ENCODE measurements at regions not wholly inside any gene's neighbourhood (a gene's known extent, or its start where the extent isn't known, plus 50 kb on each side); places are given as distances from the start of the nearest gene placed in this dataset.

- DNase-seq (ENCODE audit: low read depth, low spot score), result no peak
- no peak overlapping the region for H3K4me3 Mint-ChIP-seq
- no peak overlapping the region for H3K27ac Mint-ChIP-seq (ENCODE audit: unreplicated experiment)
- H3K36me3 Mint-ChIP-seq (ENCODE audit: low read depth), result no peaks in the 10 kb centered on the region
- no peaks in the 10 kb centered on the region for H3K9me3 Mint-ChIP-seq
- TF ChIP-seq CTCF (conservative IDR thresholded peaks at IDR 0.05), result no peak
- no peaks in the 10 kb centered on the region for H3K27me3 Mint-ChIP-seq (ENCODE audit: low read depth)
- peaks cover 5% of the 10 kb centered on the region for H3K4me1 Mint-ChIP-seq
These were observed 209.8 kb downstream of the POU4F1 start for GRCh38 chr13:78393286-78394142.

- H3K4me1 Mint-ChIP-seq, result no peaks in the 10 kb centered on the region
- no peak overlapping the region for H3K27ac Mint-ChIP-seq (ENCODE audit: unreplicated experiment)
- no peak for DNase-seq (ENCODE audit: low read depth, low spot score)
- H3K9me3 Mint-ChIP-seq, result no peaks in the 10 kb centered on the region
- no peaks in the 10 kb centered on the region for H3K36me3 Mint-ChIP-seq (ENCODE audit: low read depth)
- no peaks in the 10 kb centered on the region for H3K27me3 Mint-ChIP-seq (ENCODE audit: low read depth)
- no peak for TF ChIP-seq CTCF (conservative IDR thresholded peaks at IDR 0.05)
- H3K4me3 Mint-ChIP-seq, result no peak overlapping the region
These were observed 219.5 kb downstream of the POU4F1 start for GRCh38 chr13:78383899-78384298.

- Mint-ChIP-seq H3K27ac (ENCODE audit: unreplicated experiment) (no peak overlapping the region), H3K27me3 (ENCODE audit: low read depth) (no peaks in the 10 kb centered on the region), H3K36me3 (ENCODE audit: low read depth) (no peaks in the 10 kb centered on the region), H3K4me3 (no peak overlapping the region), H3K4me1 (no peaks in the 10 kb centered on the region), H3K9me3 (no peaks in the 10 kb centered on the region)
- no peak for DNase-seq (ENCODE audit: low read depth, low spot score)
- TF ChIP-seq CTCF (conservative IDR thresholded peaks at IDR 0.05), result no peak
These were observed 220.3 kb downstream of the POU4F1 start for GRCh38 chr13:78383071-78383484.

- Mint-ChIP-seq H3K27ac (ENCODE audit: unreplicated experiment) (no peak overlapping the region), H3K27me3 (ENCODE audit: low read depth) (no peaks in the 10 kb centered on the region), H3K36me3 (ENCODE audit: low read depth) (no peaks in the 10 kb centered on the region), H3K4me1 (no peaks in the 10 kb centered on the region), H3K4me3 (no peak overlapping the region), H3K9me3 (no peaks in the 10 kb centered on the region)
- TF ChIP-seq CTCF (conservative IDR thresholded peaks at IDR 0.05), result no peak
- DNase-seq (ENCODE audit: low read depth, low spot score), result no peak
These were observed 220.9 kb downstream of the POU4F1 start for GRCh38 chr13:78382491-78382890.

- Mint-ChIP-seq H3K27me3 (ENCODE audit: low read depth) (no peaks in the 10 kb centered on the region), H3K4me1 (no peaks in the 10 kb centered on the region), H3K4me3 (no peak overlapping the region), H3K9me3 (peaks cover 2% of the 10 kb centered on the region), H3K27ac (ENCODE audit: unreplicated experiment) (no peak overlapping the region), H3K36me3 (ENCODE audit: low read depth) (no peaks in the 10 kb centered on the region)
- TF ChIP-seq CTCF (conservative IDR thresholded peaks at IDR 0.05), result no peak
- no peak for DNase-seq (ENCODE audit: low read depth, low spot score)
These were observed 226.5 kb downstream of the POU4F1 start for GRCh38 chr13:78376822-78377221.

All from neural crest cell (in vitro differentiated cells).